ENCODE measurements at regions not wholly inside any gene's neighbourhood (a gene's known extent, or its start where the extent isn't known, plus 50 kb on each side); places are given as distances from the start of the nearest gene placed in this dataset.

- TF ChIP-seq CTCF (conservative IDR thresholded peaks at IDR 0.05; ENCODE audit: low read length) (no peak), EZH2phosphoT487 (IDR thresholded peaks at IDR 0.05; ENCODE audit: borderline replicate concordance) (no peak)
Observed at GRCh38 chr2:194824450-194824849, 832.6 kb upstream of the SLC39A10 start.
